GM18858 (cell line): ENCODE measurements at regions not wholly inside any gene's neighbourhood (a gene's known extent, or its start where the extent isn't known, plus 50 kb on each side); places are given as distances from the start of the nearest gene placed in this dataset.

Source experiments
- ATAC-seq: cut with Tn5 transposase; IDR thresholded peaks from one replicate; pipeline ENCODE4 v1.9.1; 2021; ENCODE audit not compliant: unreplicated experiment

- ATAC-seq, result no peak
Observed at GRCh38 chr7:91323626-91324158, 59.5 kb downstream of the FZD1 start.

- no peak for ATAC-seq
Observed at GRCh38 chr7:91324663-91325062, 60.4 kb downstream of the FZD1 start.

- ATAC-seq, result no peak
Observed at GRCh38 chr7:91325726-91326125, 61.5 kb downstream of the FZD1 start.

GRCh38 chr7:91326516-91327199 lies 62.4 kb downstream of the FZD1 start:
- no peak for ATAC-seq

- no peak for ATAC-seq
Observed at GRCh38 chr7:91327346-91327745, 63.1 kb downstream of the FZD1 start.

GRCh38 chr7:91329571-91329970 lies 65.3 kb downstream of the FZD1 start:
- ATAC-seq, result no peak

GRCh38 chr7:91330191-91330808 lies 66.1 kb downstream of the FZD1 start:
- ATAC-seq, result no peak

GRCh38 chr7:91330866-91331265 lies 66.6 kb downstream of the FZD1 start:
- ATAC-seq, result no peak

- no peak for ATAC-seq
Observed at GRCh38 chr7:91336106-91336505, 71.9 kb downstream of the FZD1 start.

GRCh38 chr7:91338226-91339020 lies 74.2 kb downstream of the FZD1 start:
- no peak for ATAC-seq

- ATAC-seq, result no peak
Observed at GRCh38 chr7:91342346-91342745, 78.1 kb downstream of the FZD1 start.

GRCh38 chr7:91343420-91343960 lies 79.3 kb downstream of the FZD1 start:
- no peak for ATAC-seq

- ATAC-seq, result no peak
Observed at GRCh38 chr7:91343996-91344629, 79.9 kb downstream of the FZD1 start.

GRCh38 chr7:91344911-91345310 lies 80.7 kb downstream of the FZD1 start:
- peak; percentile 71 for ATAC-seq

GRCh38 chr7:91345449-91345848 lies 81.2 kb downstream of the FZD1 start:
- ATAC-seq, result peak; percentile 62

GRCh38 chr7:91346426-91346825 lies 82.2 kb downstream of the FZD1 start:
- ATAC-seq, result no peak

- no peak for ATAC-seq
Observed at GRCh38 chr7:91347290-91347689, 83.1 kb downstream of the FZD1 start.

- no peak for ATAC-seq
Observed at GRCh38 chr7:91348711-91349110, 84.5 kb downstream of the FZD1 start.

GRCh38 chr7:91351374-91351773 lies 87.1 kb downstream of the FZD1 start:
- no peak for ATAC-seq

GRCh38 chr7:91352091-91352490 lies 87.9 kb downstream of the FZD1 start:
- no peak for ATAC-seq

GRCh38 chr7:91353848-91354247 lies 89.6 kb downstream of the FZD1 start:
- ATAC-seq, result no peak
